ENCODE measurements at regions not wholly inside any gene's neighbourhood (a gene's known extent, or its start where the extent isn't known, plus 50 kb on each side); places are given as distances from the start of the nearest gene placed in this dataset.

- no peak for DNase-seq
These were observed 139.1 kb downstream of the KDR start for GRCh38 chr4:54986095-54986846.

DNA sequence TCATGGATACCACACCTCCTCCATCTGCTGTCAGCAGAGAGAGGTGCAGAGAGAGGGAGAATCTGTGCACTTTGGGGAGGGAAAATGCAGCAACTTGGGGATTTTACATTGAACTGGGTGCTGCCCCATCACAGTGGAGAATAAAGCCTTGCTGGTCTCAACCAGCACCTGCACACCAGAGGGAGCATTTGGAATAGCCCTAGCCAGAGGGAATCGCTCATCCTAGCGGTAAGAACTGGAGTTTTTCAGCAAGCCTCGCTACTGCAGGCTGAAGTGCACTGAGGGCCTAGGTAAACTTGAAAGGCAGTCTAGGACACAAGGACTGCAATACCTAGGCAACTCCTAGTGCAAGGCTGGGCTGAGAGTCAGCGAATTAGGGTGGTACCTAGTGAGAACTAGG lies 148.7 kb downstream of the KDR start:
- no peak for DNase-seq

- no peak for DNase-seq
These were observed 149.4 kb downstream of the KDR start for GRCh38 chr4:54976031-54976430.

DNA sequence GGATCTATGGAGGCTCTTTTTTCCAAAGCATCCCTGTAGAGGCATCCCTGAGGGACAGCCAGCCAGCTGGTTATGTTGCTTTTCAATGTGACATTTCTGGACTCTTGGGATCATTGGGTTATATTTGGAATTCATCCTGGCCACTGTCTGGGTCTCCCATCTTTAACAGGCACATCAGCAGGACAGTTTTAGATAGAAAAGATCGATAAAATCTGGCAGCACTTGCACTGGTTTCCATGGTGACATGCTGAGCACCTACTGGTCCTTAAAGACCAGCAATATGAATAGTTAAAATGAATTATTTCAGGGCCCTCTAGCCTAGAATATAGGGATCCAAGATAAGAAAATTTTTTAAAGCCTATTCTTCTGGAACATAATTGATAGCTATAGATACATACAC lies 151.6 kb downstream of the KDR start:
- no peak for DNase-seq

DNA sequence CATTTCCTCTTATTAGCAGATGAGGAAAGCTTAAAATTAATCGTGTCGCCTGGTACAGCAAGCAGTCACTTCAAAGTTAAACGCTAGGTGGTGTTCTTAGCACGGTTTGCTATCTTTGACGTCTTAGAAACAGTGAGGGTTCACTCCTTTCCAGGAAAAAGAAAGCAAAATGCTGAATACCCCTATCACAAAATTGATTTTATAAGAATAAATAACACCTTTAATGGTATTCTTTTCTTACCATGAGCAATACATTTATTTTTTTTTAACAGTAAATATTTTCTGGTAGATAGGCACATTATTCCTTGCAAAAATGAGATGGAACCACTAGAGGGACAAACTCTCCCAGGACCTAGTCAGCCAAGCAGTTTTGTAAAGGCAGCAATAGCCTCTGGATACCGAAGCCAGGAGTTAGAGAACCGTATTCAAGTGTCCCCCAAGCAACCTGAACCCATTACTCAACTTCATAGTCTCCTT lies 153.9 kb downstream of the KDR start:
- peak; percentile 46 for DNase-seq

DNA sequence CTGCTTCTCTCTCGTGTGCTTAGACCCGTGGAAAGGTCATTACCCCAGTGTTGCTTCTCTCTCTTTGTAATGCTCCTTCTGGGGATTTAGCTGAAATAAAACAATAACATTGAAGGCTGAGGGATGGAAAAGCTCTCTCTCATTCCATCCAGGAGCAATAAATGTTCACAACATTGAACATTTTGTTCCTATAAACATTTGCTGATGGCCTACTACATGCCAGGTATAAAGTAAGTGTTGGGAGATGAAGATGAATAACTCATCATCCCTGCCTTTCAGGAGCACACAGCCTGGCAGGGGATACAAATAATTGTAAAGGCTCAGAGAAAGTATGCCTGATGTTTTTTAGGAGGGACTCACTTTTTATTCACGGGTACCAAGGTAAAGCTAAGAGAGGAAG lies 158.1 kb downstream of the KDR start:
- no peak for DNase-seq

- peak; percentile 6 for DNase-seq
These were observed 163.9 kb downstream of the KDR start for GRCh38 chr4:54961357-54961975.

- DNase-seq = no peak
These were observed 165.7 kb downstream of the KDR start for GRCh38 chr4:54959651-54960116.

DNA sequence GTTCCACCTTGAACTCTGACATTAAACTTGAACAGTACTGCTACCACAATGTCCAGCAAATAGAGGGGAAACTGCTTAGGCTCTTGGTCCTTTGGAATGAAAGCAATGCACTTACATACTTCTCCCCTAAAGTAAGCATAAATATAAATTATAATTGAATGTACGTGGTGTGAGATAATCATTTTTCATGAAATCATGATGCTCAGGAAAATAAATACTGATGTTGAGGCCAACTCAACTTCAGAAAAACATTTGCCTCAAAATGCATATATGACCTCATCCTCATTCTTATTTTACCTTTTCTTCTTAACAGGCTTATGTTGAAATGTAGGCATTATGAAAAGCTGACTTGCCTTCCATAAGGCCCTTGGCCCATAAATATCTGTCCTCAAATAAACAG lies 166.3 kb downstream of the KDR start:
- DNase-seq = no peak

- no peak for DNase-seq
These were observed 167.2 kb downstream of the KDR start for GRCh38 chr4:54958236-54958635.

GRCh38 chr4:54954656-54955388 lies 170.6 kb downstream of the KDR start:
- DNase-seq = no peak

DNA sequence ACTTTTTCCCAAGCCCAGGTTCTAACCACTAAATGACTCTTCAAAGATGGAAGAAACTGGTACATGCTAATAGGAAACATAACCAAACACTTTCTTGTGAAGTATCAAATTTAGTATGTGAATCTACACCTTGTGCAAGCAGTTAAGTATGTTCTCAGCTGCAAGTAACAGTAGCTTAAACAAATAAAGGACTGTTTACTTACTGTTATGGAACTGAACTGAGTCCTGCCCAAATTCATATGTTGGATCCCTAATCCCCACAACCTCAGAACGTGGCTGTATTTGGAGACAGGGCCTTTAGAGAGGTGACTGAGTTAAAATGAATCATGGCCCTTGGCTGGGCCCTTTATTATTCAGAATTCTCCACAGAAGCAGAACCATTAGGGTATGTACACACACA lies 178.7 kb downstream of the KDR start:
- DNase-seq = no peak

DNA sequence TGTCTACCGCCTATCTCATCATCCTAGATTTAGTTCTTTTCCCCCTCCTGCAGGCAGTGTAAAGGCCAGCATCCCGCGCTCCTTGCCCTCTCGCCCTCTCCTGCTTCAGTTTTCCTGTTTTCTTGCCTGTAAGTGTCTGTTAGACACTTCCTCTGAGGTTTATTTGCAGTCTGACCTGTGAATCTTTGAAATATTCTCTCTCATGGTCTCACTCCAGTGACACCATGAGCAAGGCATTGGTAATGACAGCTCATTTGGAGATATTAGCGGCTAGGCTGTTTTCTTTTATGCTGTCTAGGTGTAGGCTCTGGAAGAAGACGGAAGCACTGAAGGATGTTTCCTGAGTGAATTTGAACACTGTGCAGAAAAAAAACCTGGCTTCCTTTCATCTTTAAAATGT lies 179.6 kb downstream of the KDR start:
- no peak for DNase-seq

- DNase-seq = no peak
These were observed 182.7 kb downstream of the KDR start for GRCh38 chr4:54942721-54943120.

DNA sequence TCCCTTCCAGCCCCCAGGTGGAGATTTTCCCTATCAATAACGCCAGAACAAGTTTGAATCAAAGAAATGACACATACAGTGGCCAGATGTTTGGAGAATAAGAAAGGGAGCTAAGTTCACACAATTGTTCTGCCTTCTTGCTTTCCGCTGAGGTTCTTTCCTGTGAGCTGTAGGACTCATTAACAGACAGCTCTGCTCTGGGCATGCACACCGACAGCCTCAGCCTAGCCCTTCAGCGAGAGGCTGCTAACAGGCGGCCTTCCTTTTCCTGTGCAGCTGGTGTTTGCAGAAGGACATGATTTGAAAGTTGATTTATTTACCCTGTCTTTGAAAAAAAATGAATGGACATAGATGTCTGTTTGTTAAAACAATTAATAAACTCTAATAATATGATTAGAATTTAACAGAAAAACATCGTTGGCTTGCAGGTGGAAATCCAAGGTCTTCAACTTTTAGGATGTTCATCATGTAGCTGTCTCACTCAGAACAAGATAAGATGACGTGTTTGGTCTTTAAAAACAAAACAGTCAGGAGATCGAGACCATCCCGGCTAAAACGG lies 183.3 kb downstream of the KDR start:
- DNase-seq = no peak

DNA sequence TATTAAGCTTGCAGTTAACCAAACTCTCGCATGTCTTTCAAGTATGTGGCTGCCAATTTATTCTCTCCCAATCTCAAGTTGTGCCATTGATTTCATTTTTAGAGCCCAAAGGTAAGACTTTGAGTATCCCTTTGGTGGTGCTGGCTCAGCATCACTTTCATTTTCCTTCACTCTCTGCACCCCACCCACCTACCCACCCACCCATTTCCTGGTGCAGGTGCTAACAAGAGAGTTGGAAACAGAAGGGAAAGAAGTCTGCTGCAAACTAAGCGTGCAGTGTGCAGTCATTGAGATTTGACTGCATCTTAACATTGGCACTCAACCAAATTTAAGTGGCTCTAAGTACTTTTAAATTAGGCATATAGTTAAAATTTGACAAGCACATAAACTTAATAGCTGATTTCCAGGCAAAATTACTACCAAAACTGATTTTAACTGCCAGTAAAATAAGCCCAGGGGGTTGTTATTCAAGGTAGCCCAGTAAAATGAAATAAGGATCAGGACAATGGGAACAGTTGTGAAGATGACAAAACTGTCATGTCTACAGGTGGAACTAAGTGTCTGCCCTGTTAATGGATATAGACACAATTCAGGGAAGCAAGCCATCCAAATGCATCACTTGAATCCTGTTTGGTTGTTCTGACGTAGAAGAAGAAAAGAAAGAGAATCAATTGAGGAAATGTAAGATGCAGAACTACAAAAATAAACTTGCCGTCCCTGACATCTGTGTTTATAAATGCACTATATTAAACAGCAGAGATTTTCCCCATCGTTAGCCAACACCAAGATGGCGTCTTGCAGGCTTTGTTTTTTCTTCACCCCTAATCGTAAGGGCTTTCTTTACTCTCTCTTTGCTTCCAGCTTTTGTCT lies 184.2 kb downstream of the KDR start:
- DNase-seq = no peak

DNA sequence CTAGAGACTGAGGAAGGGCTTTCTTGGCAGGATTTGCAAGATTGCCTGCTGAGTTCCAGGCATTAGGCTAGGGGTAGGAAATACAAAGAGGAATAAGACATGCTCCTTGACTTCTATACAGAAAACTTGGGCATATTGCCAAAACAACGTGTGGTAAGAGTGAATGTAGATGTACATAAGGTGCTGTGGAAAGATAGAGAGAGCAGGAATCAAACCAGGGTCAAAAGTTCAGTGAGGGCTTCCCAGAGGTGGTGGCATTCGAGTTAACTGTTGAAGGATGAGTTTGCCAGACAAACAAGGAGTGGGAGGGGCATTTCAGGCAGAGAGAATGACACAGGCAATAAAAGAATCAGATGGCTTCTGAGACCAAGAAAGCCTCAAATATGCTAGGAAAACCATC lies 187.9 kb downstream of the KDR start:
- no peak for DNase-seq

DNA sequence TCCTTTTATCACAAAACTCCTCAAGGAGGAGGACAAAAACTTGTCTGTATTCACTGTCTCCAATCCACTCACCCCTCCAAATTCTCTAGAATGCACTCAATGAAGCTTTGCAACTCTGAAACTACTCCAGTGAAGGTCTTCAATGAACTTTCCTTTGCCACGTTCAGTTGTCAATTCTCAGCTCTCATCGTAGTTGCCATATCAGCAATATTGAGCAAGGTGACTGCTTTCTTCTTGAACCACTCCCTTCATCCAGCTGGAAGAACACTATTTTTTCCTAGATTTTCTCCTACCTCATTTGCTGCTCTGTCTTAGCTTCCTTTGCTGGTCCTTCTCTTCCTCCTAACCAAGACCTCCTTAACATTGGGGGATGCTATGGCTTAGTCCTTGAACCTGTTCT lies 191.8 kb downstream of the KDR start:
- no peak for DNase-seq

DNA sequence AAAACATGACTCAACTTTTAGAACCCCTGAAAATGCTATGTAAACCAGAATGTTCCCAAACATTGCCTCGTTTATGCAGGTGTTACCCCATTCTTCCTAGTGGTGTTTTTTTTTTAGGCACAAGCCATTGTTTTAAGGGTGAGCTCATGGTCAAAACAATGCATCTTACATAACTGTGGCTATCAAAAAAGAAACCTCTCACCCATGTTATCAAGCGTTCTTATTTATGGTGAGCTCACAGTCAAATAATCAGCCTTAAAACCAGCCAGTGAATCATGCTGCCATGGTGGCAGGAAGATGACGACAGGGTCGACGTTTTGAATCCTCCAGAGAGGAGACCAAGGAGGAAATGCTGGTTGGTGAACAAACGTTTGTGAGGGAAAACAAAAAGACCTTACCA lies 195.2 kb downstream of the KDR start:
- no peak for DNase-seq

GRCh38 chr4:54929459-54929858 lies 195.9 kb downstream of the KDR start:
- peak; percentile 98 for DNase-seq

DNA sequence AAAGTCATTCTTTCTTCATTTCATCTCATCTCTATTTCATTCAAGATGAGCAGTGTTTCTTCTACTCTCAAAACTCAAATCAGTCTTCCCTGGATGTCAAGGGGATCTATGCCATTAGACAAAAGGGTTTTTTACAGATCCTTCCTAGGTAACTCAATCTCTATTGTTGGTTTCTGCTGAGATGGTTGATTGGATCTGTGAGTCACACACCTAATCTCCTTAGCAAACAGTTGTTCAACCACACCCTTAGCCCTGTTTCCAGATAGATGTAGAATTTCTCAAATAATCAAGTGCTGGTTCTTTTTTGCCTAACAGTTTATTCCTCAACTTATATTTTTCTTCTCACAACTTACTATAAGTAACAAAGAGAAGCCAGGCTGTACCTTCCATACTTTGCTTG lies 200.5 kb downstream of the KDR start:
- DNase-seq = no peak

DNA sequence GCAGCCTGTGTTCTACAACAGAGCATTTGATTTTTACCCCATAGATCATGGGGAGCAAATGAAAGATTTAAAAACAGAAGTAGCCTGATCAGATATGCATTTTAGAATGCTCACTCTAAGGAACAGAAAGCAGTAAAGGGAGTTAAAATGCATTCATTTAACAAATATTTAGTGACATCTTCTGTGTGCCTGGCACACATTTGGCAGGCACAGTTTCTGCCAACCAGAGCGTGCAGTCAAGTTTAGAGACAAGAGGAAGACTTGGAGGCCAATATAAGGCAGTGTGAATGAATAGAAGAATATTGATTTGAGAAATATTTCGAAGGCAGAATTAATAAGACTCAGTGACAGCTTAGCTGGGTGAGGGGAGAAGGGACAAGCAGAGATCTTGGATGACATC lies 210.1 kb downstream of the KDR start:
- no peak for DNase-seq

GRCh38 chr4:54914781-54915180 lies 210.6 kb downstream of the KDR start:
- no peak for DNase-seq
